ENCODE measurements at regions not wholly inside any gene's neighbourhood (a gene's known extent, or its start where the extent isn't known, plus 50 kb on each side); places are given as distances from the start of the nearest gene placed in this dataset.
"Not testable (repeated sequence)": the region's sequence is repeated elsewhere in the genome, so short reads cannot be mapped to it uniquely, and the experiment has no call there.

DNA sequence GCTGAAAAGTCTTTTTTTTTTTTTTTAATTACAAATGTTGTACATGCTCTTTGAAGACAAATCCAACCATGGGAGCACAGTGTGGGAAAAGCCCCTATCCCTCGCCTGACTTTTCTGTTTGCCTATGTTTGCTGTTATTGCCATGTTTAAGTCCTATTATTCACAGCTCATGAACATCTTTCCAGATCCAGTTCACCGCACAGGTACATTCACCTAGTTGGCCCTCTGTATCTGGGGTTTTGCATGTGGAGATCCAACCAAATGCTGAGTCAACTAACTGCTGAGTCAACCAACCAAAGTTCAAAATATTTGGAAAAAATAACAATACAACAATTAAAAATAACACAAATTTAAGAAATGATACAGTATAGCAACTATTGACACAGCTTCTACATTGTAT lies 100.1 kb upstream of the CLNK start (continued):
- TF ChIP-seq, protein P1, sequence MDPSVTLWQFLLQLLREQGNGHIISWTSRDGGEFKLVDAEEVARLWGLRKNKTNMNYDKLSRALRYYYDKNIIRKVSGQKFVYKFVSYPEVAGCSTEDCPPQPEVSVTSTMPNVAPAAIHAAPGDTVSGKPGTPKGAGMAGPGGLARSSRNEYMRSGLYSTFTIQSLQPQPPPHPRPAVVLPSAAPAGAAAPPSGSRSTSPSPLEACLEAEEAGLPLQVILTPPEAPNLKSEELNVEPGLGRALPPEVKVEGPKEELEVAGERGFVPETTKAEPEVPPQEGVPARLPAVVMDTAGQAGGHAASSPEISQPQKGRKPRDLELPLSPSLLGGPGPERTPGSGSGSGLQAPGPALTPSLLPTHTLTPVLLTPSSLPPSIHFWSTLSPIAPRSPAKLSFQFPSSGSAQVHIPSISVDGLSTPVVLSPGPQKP (IDR thresholded peaks at IDR 0.05; ENCODE audit: low read depth, low read length), result no peak
- TF ChIP-seq RARB (CRISPR knock-in tag; IDR thresholded peaks at IDR 0.05) (no peak), SMC3 (IDR thresholded peaks at IDR 0.05) (no peak), HOXA7 (CRISPR knock-in tag; IDR thresholded peaks at IDR 0.05) (no peak), JUN (IDR thresholded peaks at IDR 0.05) (no peak), MYC (IDR thresholded peaks at IDR 0.05; ENCODE audit: borderline replicate concordance, low read length) (no peak)

DNA sequence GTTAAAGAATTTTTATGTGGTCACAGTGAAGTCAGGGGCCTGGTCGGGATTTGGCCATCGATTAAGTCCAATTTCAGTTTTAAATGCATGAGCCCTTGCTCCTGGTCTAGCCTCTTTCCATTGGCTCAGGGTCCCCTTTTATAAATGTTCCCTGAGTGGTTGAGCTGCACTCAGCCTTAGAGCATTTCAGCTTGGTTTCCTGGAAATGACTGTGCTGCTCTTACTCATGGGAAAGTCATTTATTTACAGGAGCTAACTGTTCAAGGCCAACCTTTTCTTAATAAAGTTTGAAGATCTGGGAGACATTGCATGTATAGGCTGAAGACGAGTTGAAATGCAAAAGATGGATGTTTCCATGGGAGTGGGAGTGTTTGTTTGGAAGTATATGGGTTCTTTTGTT lies 98.8 kb upstream of the CLNK start:
- DNase-seq (ENCODE audit: low read depth in 1 of 2, low spot score in 1 of 2) (no peak), FAIRE-seq (no peak), ATAC-seq (no peak)
- Histone ChIP-seq H3K4me2 (no peak overlapping the region), H3K4me1 (no peaks in the 10 kb centered on the region), H3K27ac (no peak overlapping the region), H3K9me3 (no peaks in the 10 kb centered on the region), H3K4me3 (no peak overlapping the region)
- 5% methylated on average over 3 of the region's 3 CpGs for WGBS (ENCODE audit: missing lambda C conversion rate)
- TF ChIP-seq EHF (CRISPR knock-in tag; IDR thresholded peaks at IDR 0.05), result no peak
- TF ChIP-seq RARB (CRISPR knock-in tag; IDR thresholded peaks at IDR 0.05), result no peak
- TF ChIP-seq JUN (IDR thresholded peaks at IDR 0.05), result no peak
- no peak for TF ChIP-seq PHF8 (IDR thresholded peaks at IDR 0.05; ENCODE audit: borderline replicate concordance, low read depth)
- TF ChIP-seq, protein P2, sequence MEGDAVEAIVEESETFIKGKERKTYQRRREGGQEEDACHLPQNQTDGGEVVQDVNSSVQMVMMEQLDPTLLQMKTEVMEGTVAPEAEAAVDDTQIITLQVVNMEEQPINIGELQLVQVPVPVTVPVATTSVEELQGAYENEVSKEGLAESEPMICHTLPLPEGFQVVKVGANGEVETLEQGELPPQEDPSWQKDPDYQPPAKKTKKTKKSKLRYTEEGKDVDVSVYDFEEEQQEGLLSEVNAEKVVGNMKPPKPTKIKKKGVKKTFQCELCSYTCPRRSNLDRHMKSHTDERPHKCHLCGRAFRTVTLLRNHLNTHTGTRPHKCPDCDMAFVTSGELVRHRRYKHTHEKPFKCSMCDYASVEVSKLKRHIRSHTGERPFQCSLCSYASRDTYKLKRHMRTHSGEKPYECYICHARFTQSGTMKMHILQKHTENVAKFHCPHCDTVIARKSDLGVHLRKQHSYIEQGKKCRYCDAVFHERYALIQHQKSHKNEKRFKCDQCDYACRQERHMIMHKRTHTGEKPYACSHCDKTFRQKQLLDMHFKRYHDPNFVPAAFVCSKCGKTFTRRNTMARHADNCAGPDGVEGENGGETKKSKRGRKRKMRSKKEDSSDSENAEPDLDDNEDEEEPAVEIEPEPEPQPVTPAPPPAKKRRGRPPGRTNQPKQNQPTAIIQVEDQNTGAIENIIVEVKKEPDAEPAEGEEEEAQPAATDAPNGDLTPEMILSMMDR (IDR thresholded peaks at IDR 0.05), result no peak
- TF ChIP-seq, protein P3, sequence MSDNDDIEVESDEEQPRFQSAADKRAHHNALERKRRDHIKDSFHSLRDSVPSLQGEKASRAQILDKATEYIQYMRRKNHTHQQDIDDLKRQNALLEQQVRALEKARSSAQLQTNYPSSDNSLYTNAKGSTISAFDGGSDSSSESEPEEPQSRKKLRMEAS (IDR thresholded peaks at IDR 0.05), result no peak
- TF ChIP-seq, protein P4, sequence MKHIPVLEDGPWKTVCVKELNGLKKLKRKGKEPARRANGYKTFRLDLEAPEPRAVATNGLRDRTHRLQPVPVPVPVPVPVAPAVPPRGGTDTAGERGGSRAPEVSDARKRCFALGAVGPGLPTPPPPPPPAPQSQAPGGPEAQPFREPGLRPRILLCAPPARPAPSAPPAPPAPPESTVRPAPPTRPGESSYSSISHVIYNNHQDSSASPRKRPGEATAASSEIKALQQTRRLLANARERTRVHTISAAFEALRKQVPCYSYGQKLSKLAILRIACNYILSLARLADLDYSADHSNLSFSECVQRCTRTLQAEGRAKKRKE (CRISPR knock-in tag; IDR thresholded peaks at IDR 0.05; ENCODE audit: low read depth), result no peak
- no peak for TF ChIP-seq EHMT2 (IDR thresholded peaks at IDR 0.05; ENCODE audit: low read depth)
- TF ChIP-seq, protein P1 (IDR thresholded peaks at IDR 0.05; ENCODE audit: low read depth, low read length), result no peak
- TF ChIP-seq ZNF302 (CRISPR knock-in tag; IDR thresholded peaks at IDR 0.05), result no peak
- TF ChIP-seq SMC3 (IDR thresholded peaks at IDR 0.05), result no peak
- no peak for TF ChIP-seq POLR2A (IDR thresholded peaks at IDR 0.05; ENCODE audit: low read length)
- TF ChIP-seq ZSCAN20 (CRISPR knock-in tag; IDR thresholded peaks at IDR 0.05), result no peak
- TF ChIP-seq CHD4 (IDR thresholded peaks at IDR 0.05; ENCODE audit: borderline replicate concordance), result no peak
- POLR2A ChIA-PET, result no interaction called here
- CTCF ChIA-PET, result no interaction called here

DNA sequence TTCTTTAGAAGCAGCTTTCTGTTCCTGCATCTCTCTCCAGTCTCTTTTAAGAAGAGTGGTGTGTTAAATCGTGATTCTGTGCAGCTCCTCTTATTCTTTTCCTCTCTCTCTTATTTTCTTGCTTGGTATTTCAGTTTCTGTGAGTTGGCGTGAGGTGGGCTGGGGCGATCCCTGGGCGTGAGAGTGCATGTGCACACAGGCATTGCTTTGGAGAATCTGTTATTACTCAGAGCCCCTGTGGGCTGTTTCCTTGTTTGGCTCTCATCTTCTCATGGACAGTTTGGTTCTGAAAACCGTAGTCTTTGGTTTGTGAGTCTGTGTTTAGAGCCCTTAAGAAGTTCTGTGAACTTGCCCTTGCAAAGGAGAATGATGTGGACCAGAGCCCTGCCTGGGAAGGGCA lies 97.2 kb upstream of the CLNK start:
- no peaks in the 10 kb centered on the region for H3K9me3 ChIP-seq
- FAIRE-seq, result no peak
- WGBS (ENCODE audit: missing lambda C conversion rate), result 41% methylated on average over 4 of the region's 5 CpGs
- H3K27ac ChIP-seq, result no peak overlapping the region
- DNase-seq (ENCODE audit: low read depth in 1 of 2, low spot score in 1 of 2), result no peak
- ATAC-seq, result no peak
- H3K4me1 ChIP-seq, result no peaks in the 10 kb centered on the region
- TF ChIP-seq, protein P4 (CRISPR knock-in tag; IDR thresholded peaks at IDR 0.05; ENCODE audit: low read depth), result no peak
- no peak for TF ChIP-seq ESRRA (IDR thresholded peaks at IDR 0.05; ENCODE audit: borderline replicate concordance, low read length)
- no peak for TF ChIP-seq HOXB13 (CRISPR knock-in tag; IDR thresholded peaks at IDR 0.05; ENCODE audit: low read depth)
- TF ChIP-seq RNF2 (IDR thresholded peaks at IDR 0.05; ENCODE audit: borderline replicate concordance, low read depth), result no peak
- no peak for TF ChIP-seq ZC3H11A (IDR thresholded peaks at IDR 0.05)
- H3K4me3 ChIP-seq, result no peak overlapping the region
- POLR2A ChIA-PET, result no interaction called here
- H3K4me2 ChIP-seq, result no peak overlapping the region
- CTCF ChIA-PET, result no interaction called here

DNA sequence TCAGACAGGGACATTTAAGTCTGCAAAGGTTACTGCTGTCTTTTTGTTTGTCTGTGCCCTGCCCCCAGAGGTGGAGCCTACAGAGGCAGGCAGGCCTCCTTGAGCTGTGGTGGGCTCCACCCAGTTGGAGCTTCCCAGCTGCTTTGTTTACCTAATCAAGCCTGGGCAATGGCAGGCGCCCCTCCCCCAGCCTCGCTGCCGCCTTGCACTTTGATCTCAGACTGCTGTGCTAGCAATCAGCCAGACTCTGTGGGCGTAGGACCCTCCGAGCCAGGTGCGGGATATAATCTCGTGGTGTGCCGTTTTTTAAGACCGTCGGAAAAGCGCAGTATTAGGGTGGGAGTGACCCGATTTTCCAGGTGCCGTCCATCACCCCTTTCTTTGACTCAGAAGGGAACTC lies 96.2 kb upstream of the CLNK start:
- WGBS (ENCODE audit: missing lambda C conversion rate), result no CpG with 5 or more reads among the region's 13 CpGs
- H3K9me3 ChIP-seq; CTCF ChIA-PET; H3K4me2 ChIP-seq; FAIRE-seq; H3K4me1 ChIP-seq; DNase-seq (ENCODE audit: low read depth in 1 of 2, low spot score in 1 of 2); ATAC-seq; POLR2A ChIA-PET; H3K27ac ChIP-seq; H3K4me3 ChIP-seq: not testable (repeated sequence)

DNA sequence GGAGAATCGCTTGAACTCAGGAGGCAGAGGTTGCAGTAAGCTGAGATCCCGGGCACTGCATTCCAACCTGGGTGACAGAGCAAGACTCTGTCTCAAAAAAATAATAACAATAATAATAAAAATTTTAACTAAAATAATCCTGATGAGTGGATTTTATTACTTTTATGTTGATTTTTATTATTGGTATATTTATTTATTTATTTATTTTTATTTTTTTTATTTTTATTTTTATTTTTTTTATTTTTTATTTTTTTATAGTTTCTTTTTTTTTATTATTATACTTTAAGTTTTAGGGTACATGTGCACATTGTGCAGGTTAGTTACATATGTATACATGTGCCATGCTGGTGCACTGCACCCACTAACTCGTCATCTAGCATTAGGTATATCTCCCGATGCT lies 90.6 kb upstream of the CLNK start:
- CTCF ChIA-PET; FAIRE-seq; H3K27ac ChIP-seq; H3K4me3 ChIP-seq; H3K4me1 ChIP-seq; DNase-seq (ENCODE audit: low read depth in 1 of 2, low spot score in 1 of 2); H3K4me2 ChIP-seq; ATAC-seq; H3K9me3 ChIP-seq; POLR2A ChIA-PET: not testable (repeated sequence)
- 20% methylated on average over 3 of the region's 4 CpGs for WGBS (ENCODE audit: missing lambda C conversion rate)

Data from A549 (cell line).